ENCODE measurements at regions not wholly inside any gene's neighbourhood (a gene's known extent, or its start where the extent isn't known, plus 50 kb on each side); places are given as distances from the start of the nearest gene placed in this dataset.

- TF ChIP-seq JUN (IDR thresholded peaks at IDR 0.05; ENCODE audit: borderline replicate concordance, insufficient read depth, insufficient read length, low read depth) (no peak), POLR2AphosphoS5 (IDR thresholded peaks at IDR 0.05; ENCODE audit: insufficient read depth, low read depth, low read length) (no peak)
Observed at GRCh38 chrX:7262551-7262950, 114.6 kb upstream of the PUDP start.
